Skin epidermis (tissue), 12 donors: ENCODE measurements at regions not wholly inside any gene's neighbourhood (a gene's known extent, or its start where the extent isn't known, plus 50 kb on each side); places are given as distances from the start of the nearest gene placed in this dataset.
"Not testable (repeated sequence)": the region's sequence is repeated elsewhere in the genome, so short reads cannot be mapped to it uniquely, and the experiment has no call there.

ENCODE experiments used
- H3K27ac ChIP-seq, 21 experiments: fragments of 200-600 bp; sonication (generic) in 11 of 21; one replicate each; pipeline ENCODE4 v1.5.0; 2020; ENCODE audit warnings: mild to moderate bottlenecking in 3 of 21, inconsistent platforms in 2 of 21, moderate library complexity in 2 of 21
- H3K4me3 ChIP-seq, 7 experiments: fragments of 200-600 bp; sonication (generic) in 2 of 7; one replicate each; pipeline ENCODE4 v1.5.0; 2020; ENCODE audit warnings: inconsistent platforms in 2 of 7, mild to moderate bottlenecking in 2 of 7, moderate library complexity in 1 of 7

DNA sequence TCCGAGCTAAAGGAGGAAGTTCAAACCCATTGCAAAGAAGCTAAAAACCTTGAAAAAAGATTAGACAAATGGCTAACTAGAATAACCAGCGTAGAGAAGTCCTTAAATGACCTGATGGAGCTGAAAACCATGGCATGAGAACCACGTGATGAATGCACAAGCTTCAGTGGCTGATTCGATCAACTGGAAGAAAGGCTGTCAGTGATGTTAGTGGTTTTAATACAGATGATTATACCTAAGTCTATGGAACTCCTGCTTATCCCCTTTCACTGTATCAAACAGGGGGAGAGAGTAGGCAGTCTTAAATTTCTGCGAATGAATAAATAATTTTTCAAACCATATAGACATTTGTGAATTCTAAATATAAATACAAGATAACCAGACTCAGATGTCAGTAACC, 512.7 kb downstream of the PRKD1 start:
- H3K4me3 ChIP-seq, H3K27ac ChIP-seq: not testable (repeated sequence)

DNA sequence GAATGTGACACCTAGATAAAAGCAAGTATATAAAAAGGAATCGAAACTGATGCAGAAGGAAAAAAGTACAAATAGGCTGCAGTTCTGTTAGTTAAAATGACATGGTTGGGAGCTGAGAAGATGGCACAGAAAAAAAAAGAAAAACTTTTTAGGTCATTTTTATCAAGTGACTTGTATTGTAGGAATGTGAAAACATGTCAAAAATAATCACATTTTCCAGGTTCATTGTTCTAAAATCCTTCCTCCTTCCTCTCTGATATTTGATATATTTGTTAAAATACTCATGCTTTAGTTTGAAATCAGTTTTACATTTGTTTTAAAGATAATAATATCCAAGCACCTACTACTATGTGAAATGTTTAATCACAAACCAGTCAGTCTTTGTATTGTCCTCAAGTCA, 507.9 kb downstream of the PRKD1 start:
- Histone ChIP-seq H3K27ac (no peak overlapping the region), H3K4me3 (no peak overlapping the region)

DNA sequence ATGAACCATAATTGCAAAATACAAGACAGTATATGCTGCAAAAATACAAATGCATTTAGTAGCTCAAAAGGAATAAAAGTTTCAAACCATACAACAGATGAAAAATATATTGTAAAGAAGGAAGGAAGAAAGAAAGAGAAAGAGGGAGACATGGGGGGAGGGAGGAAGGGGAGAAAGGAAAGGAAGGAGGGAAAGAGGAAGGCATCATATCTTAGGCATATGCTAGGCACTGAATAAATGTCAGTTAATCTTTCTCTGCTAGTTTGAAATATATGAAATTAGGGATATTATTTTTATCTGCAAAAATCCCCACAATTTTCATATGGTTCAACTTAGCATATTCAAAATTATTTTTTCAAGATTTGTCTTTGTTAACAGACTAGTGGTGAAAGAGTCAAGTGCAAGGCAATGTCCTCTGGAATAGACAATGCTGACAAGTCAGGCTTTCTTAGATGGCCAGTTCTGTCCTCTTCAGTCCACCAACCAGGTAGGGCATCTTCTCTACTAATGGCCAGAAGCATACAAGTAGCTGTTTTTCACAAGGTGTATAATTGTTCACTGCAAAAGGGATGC, 506.4 kb downstream of the PRKD1 start:
- no peak overlapping the region for H3K27ac ChIP-seq
- H3K4me3 ChIP-seq, result no peak overlapping the region

DNA sequence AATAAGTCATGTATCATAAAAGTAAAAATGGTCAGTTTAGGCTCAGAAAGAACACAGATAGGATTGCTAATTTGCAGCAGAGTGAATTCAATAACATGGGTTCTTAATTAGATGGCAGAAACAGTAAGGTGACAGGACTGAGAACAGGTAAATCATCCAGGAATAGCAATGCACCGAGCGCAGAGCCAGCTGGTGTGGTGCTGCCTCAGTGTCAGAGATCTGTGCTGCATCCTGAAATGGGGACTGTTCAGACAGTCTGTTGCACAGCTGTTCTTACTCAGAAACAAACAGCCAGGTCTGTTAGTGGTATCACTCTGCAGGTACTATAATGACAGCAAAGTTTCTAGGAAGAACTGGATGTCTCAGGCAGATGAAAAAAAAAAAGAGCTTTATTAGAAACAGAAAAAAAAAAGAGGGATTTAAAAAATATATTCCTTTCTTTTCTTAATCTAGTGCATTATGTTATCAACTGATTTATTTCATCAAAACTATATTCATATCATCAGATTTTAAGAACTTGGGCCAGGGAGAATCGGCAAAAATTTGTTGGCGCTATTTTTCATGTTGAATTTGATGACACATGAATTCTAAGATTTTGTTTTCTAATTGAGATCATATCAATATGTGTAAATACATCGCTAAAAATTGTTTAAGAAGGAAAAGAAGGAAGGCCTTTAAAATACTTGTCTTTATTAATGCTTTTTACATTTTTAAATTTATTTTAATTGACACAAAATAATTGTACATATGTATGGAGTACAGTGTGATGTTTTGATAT, 501.8 kb downstream of the PRKD1 start:
- no peak overlapping the region for H3K4me3 ChIP-seq
- no peak overlapping the region for H3K27ac ChIP-seq

DNA sequence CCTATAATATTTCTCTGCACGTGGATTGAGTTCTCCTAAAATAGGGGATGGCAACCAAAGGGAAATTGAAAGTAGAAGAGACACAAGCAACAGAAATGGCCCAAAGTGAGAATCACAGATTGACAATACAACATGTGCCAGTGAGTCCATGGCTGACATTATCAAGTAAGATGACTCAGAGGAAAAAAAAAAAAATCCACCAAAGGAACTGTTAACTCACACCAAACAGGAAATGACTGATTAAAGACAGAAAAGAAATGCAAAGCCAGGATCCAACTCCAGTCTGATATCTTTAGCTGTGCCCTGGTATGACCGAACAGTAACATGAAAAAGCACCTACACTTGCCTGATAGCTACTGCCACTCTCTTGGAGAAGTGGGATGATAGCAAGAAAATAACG, 485.0 kb downstream of the PRKD1 start:
- no peak overlapping the region for H3K4me3 ChIP-seq
- no peak overlapping the region for H3K27ac ChIP-seq

DNA sequence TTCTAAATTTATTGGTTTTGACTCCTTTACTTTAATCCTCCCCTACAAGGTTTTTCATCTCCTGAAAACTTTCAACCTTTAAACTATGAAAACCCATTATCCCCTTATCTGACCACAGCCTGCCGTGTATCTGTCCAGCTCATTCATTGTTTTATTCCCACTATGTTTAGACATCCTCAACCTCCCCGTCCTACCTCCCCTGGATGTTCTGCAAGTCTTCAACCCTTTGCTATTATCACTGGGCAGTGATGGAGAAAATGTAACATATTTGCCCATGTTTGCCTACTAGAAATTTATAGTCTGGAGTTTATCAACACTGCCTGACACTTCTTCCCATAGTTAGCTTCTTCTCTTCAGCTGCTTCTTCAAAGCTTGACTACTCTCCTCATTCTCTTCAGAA, 483.4 kb downstream of the PRKD1 start:
- no peak overlapping the region for H3K27ac ChIP-seq
- H3K4me3 ChIP-seq, result no peak overlapping the region

DNA sequence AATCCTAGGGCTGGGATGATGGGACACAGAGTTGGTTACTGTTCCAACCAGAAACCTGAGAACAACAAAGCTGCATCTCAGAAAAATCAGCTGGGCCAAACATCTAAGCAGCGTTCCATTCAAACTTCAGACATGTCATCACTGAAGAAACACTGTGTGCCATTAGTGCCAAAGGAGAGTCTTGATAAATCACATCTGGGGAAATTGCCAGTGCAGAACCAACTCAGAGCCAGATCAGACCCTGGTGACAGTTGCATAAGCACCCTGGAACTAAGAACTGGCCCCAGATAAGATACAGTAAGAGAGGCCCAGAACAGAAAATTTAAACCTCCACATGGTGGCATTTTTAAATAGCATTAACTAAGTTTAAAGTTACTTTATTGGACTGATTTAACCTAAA, 482.8 kb downstream of the PRKD1 start:
- Histone ChIP-seq H3K4me3 (no peak overlapping the region), H3K27ac (no peak overlapping the region)

DNA sequence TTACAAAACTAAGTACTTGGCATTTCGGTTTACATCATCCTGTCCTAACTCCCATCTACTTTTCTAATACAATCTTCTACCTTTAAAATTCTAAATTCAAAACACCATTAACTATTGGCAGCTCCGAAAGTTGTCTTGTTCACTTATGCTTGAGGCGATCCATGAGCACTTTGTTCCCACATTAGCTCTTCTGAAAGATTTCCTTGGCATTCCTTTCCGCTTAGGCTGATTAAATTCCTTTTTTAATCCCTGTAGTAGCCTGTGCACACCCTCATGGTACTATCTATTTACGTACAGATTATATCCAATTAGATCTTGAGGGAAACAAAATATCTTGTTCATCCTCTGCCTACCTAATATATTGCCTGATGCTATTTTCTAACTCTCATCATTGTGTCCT, 480.7 kb downstream of the PRKD1 start:
- Histone ChIP-seq H3K4me3 (no peak overlapping the region), H3K27ac (no peak overlapping the region)

DNA sequence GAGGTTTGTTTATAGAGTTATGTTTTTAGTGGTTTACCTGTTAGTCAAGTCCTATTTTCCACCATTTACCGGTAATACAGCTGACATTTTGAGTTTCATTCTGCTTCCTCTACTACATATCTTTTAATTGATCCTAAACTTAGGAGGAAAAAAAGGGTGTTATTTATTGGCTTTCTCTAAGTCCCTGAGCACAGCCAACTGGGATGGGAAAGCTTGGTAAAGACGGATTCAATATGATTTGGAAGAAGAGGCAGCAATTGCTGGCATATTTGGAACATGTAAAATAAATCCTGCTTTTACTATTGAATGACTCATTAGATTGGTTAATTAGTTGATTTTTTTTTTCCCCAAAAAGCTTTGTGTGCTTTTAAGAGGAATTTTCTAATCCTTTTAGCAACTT, 475.7 kb downstream of the PRKD1 start:
- H3K27ac ChIP-seq, result no peak overlapping the region
- H3K4me3 ChIP-seq, result no peak overlapping the region

DNA sequence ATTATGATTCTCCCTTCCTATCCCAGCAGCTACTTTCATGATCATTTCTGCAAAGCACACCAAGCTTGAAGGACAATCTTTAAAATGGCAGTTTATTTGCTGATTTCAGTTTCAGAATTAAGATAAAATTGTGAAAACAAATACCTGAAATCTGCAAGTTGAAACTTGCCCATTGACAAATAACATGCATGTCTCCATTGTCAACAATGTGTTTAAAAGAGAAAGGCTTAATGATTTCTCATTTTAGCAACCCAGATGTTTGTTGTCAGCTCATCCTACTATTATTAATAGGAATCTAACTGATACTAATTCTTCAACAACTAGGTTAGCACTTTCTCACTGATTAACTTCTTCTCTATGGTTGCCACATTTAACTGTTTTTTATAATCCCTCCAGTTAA, 474.6 kb downstream of the PRKD1 start:
- no peak overlapping the region for H3K27ac ChIP-seq
- H3K4me3 ChIP-seq, result no peak overlapping the region

DNA sequence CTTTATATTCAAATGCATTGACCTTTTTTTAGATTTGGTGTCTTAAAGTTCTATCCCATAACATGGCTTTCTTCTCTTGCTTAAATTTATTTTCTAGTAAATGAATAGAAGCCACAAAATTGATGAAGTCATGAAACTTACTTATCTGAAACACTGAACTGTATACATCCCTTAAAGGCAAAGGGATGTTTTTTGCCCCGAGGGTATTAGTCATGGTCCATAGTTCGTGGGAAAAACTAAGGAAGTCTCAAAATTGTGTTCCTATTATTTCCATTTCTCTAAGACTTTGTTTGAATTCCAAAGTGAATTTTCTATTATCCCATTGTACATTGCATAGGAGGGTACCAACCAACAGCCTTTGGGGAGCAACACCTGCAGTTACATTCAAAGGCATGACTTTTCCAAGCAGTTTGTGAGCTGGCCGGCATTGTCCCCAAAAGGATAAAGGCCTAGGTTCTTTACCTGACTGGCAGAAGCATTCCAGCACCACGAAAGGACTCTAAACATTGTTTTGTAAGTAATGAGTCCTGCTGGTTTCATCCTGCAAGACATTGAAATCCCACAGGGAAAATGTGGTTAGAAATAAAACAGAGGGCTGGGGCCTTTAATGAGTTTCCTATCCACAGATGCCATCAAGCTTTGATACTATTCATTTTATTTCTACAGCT, 473.5 kb downstream of the PRKD1 start:
- no peak overlapping the region for H3K4me3 ChIP-seq
- H3K27ac ChIP-seq, result no peak overlapping the region

DNA sequence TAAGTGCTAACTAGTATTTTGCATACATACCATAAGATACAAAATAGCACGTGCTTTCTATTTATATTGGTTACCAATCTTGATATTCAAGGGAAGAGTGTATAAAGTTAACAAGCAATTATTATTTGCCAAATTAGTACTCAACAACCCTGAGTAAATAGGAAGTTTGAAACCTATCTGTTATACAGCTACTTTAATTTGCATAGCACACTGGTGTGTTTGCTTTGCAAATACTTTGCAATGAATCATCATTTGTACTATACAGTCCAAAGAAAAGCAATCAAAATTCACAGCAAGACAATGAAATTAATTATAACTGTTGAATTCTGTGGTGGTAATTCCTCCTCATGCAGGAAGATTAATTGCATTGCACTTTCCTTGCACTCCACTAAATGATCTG, 469.1 kb downstream of the PRKD1 start:
- Histone ChIP-seq H3K27ac (no peak overlapping the region), H3K4me3 (no peak overlapping the region)

DNA sequence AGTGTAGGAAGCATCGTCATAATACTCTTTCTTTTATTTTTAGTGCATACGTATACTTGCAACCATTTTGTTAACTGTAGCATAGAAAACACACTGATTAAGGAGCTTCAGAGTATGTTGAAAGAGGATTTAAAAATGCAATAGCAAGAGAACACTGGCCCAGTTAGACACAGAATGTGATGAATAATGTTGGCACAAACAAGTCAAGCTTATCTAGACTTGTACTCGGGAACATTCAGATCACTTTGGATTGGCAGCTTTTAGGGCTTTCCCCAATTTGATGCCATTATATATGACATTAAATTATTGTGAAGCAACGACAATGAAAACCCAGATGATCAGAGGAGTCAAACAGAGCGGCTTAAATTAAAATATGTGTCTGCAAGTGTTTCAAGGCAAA, 468.1 kb downstream of the PRKD1 start:
- H3K27ac ChIP-seq, result no peak overlapping the region
- H3K4me3 ChIP-seq, result no peak overlapping the region

DNA sequence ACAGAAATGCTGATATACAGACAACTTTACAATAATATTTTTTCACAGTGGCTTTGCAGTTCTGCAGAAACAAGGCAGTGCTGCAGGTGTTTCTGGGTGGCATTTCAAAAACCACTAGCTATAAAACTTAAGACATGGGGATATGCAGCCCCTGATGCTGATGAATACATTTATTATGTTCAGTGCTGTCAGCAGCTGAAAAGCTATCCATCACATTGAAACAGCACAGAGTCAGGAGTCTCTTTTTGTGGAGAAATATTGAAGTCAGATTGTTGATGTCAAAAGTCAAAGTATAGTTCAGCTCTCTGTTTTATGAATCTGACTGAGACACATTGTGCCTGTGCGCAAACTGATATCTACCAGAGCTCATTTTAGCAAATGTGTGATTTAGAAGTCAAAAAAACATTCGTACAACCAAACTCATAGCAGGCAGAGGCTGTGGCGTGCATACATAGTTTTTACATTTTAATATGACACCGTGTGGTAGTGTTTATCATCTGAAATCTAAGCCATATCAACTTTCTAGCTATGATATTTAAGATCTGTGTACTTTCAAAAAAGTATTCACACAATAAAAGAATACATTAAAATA, 467.6 kb downstream of the PRKD1 start:
- H3K27ac ChIP-seq, result no peak overlapping the region
- H3K4me3 ChIP-seq, result no peak overlapping the region

DNA sequence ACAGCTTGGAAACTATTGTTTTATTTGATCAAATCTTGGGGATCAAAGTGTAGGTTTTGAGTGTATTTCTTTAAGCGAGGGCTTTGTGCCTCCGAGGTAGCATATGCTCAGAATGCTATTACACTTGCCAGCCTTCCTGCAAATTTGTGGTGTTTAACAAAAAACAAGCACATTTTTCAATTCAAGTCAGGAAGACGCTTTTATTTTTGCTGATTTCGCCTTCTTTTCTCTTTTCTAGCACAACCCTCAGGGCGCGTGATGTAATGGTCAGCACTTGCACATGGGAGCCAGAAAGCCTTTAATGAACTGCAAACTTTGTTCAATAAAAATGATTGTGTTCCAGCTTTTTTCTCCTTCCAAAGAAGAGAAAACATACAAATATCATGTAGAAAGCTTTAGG, 466.5 kb downstream of the PRKD1 start:
- Histone ChIP-seq H3K4me3 (no peak overlapping the region), H3K27ac (no peak overlapping the region)

DNA sequence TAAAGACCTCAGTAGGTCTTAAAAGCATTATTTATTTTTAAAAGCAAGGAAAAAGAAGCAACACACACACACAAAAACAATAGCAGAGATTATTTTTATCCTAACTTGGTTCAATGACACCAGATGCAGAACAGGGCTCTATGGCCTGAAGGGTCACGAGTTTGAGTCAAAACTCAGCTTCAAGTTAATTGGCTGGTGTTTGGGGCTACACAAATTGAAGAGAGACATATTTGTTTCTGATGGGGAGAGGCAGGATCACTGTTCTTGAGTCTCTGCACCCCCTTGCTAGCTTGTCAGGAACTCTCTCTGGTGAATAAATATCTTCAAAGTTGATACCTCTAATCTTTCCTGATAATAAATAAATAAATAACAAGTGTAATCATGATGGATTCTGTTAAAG, 466.1 kb downstream of the PRKD1 start:
- H3K27ac ChIP-seq, result no peak overlapping the region
- no peak overlapping the region for H3K4me3 ChIP-seq

DNA sequence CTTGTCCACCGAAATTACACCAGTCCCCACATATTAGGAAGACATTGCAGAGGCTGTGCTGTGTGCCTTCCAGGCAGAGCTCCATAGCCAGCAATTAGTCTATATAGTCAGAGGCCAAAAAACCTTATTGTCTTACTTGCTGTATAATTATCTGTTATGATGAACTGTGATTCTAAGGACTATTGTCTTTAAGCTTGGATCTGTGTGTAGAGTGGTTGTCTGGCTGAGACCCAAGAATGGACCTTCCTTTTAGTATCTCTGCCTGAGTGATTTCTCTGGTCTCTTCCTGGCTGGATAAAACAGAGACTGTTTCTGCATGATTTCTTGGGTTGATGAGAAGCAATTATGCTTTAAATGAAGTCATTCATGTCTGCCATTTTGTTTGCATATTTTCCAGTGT, 465.3 kb downstream of the PRKD1 start:
- no peak overlapping the region for H3K4me3 ChIP-seq
- no peak overlapping the region for H3K27ac ChIP-seq

DNA sequence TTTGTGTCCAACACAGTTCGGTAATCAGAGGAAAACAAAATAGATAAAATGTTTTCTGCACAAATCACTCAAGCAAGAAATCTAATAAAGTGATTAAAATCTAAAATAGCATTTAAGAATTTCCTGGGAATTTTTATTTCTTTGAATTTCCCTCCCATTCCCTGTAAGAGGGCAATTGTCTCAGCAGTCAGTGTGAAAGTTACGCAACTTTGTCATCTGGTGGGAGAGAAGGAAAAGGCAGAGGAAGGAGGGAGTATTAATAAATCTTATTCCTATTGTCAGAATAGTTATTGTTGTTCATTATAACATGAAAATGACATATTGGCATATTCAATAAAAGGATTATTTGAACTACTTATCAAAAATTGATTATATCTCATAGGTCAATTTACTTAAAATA, 464.9 kb downstream of the PRKD1 start:
- H3K4me3 ChIP-seq, result no peak overlapping the region
- H3K27ac ChIP-seq, result no peak overlapping the region

DNA sequence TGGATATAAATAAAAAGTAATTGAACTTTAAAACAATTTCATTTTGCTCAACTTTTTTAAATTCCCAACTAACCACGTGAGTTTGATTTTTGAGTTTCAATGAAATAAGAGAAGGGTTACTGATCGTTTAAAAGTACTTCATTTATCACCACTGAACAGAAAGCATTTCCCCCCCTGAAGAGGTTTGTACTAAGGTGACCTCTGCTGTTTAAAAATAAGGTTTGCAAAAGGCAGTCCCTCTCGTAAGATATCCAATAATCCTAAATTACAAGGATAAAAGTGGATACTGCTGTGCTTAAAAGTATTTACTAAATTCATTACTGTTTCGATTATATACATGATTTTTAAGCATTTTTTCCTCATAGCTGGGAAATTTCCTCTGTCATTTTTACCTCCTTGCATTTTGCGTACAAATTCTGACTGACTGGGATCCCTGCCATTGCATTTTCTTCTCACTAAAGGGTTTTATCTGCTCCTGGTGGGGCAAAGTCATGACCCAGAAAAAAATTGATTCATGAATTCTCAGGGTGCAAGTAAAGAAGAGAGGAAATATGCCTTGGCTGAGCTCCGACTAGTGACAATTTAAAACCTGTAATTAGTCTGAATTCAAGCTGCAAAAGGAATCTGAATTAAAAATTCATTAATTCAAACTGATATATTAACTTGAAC, 463.8 kb downstream of the PRKD1 start:
- no peak overlapping the region for H3K27ac ChIP-seq

DNA sequence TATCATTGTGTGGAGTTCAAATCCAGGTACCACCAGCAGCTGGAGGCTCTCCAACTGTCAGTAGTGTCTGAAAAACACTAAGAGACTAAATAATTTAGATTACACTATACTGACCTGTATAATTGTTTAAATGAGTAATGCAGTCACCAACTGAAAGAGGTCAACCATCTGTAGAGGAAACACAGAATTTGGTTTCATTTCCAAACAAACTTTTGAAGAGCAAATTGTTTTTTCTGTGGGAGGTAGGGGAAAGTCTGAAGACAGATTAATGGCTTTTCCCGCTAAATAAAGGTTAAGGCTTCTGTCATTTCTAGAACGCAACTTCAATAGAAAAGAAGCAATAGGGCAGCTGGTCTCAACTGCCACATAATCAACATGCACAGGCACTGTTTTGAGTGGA, 462.6 kb downstream of the PRKD1 start:
- Histone ChIP-seq H3K4me3 (no peak overlapping the region), H3K27ac (no peak overlapping the region)

More for the DNA sequence above, 463.8 kb downstream of the PRKD1 start:
- H3K4me3 ChIP-seq, result no peak overlapping the region

DNA sequence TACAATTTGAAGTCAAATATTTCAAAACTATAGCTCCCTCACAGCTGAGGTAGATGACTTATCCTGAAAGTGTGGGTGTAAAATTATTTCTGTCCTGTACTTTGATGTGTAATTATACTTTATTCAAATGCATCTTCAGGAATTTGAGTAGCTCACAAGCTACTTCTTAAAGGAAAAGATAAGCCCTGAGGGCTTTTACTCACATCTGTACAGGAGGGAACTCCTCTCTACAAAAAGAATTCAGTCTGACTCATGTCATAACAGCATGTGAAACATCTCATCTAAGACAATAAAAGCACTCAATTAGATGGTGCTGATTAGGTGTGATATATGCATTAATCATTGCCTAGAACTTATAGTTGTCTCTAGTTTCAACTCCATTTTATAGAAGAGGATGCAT, 452.0 kb downstream of the PRKD1 start:
- Histone ChIP-seq H3K4me3 (no peak overlapping the region), H3K27ac (no peak overlapping the region)
